Spleen (tissue), 11 donors: ENCODE measurements at regions not wholly inside any gene's neighbourhood (a gene's known extent, or its start where the extent isn't known, plus 50 kb on each side); places are given as distances from the start of the nearest gene placed in this dataset.

Source experiments
- DNase-seq: peaks from one replicate; pipeline ENCODE4 v3.0.0-alpha.2; 2020
- H3K27ac ChIP-seq, 8 donors: fragments of 200-600 bp; sonication (generic) in 7 of 8; 1 replicate in 4 of 8; 2 replicates in 4 of 8; pipeline versions ENCODE4 v1.5.0 to v1.8.0; 2016 to 2021; ENCODE audit warnings: inconsistent platforms in 4 of 8, mild to moderate bottlenecking in 4 of 8, moderate library complexity in 1 of 8
- H3K27me3 ChIP-seq, 7 donors: fragments of 200-600 bp; sonication (generic) in 6 of 7; replicated peaks in 1 of 7; 1 replicate in 4 of 7; 2 replicates in 3 of 7; pipeline versions ENCODE4 v1.5.0 to v1.8.0; 2016 to 2021; ENCODE audit warnings: inconsistent platforms in 3 of 7, mild to moderate bottlenecking in 1 of 7
- H3K36me3 ChIP-seq, 6 donors: fragments of 200-600 bp; sonication (generic) in 5 of 6; 1 replicate in 4 of 6; 2 replicates in 2 of 6; pipeline versions ENCODE4 v1.5.0 to v1.8.0; 2016 to 2021; ENCODE audit warnings: inconsistent platforms in 2 of 6
- H3K4me1 ChIP-seq, 6 donors: fragments of 200-600 bp; sonication (generic) in 5 of 6; 1 replicate in 3 of 6; 2 replicates in 3 of 6; pipeline versions ENCODE4 v1.5.0 to v1.8.0; 2016 to 2021; ENCODE audit warnings: inconsistent platforms in 3 of 6
- H3K4me3 ChIP-seq, 8 donors: fragments of 200-600 bp; sonication (generic) in 7 of 8; 1 replicate in 4 of 8; 2 replicates in 4 of 8; pipeline versions ENCODE4 v1.5.0 to v1.8.0; 2016 to 2021; ENCODE audit warnings: inconsistent platforms in 4 of 8, mild to moderate bottlenecking in 4 of 8, moderate library complexity in 2 of 8
- H3K9me3 ChIP-seq, 8 donors: fragments of 200-600 bp; sonication (generic) in 7 of 8; 1 replicate in 4 of 8; 2 replicates in 4 of 8; pipeline versions ENCODE4 v1.5.0 to v1.8.0; 2016 to 2021; ENCODE audit warnings: inconsistent platforms in 4 of 8
- POLR2A ChIP-seq, 3 donors: fragments of 450-650 bp; IDR thresholded peaks; one replicate each; pipeline ENCODE4 v1.5.1; 2017; ENCODE audit warnings: antibody characterized with exemption in 3 of 3, mild to moderate bottlenecking in 1 of 3
- POLR2AphosphoS5 ChIP-seq, 3 donors: sonication (generic); formaldehyde crosslinking; IDR thresholded peaks; one replicate each; pipeline ENCODE4 v1.5.1; 2017; ENCODE audit warnings: antibody characterized with exemption in 3 of 3
- WGBS, 5 donors: extraction: QIAGEN DNeasy Blood & Tissue Kit in 3 of 5; methylation state at CpG; one replicate each; pipeline versions ENCODE4 v1.1.5 to v1.1.7; 2013 to 2018; 5-methylcytosine and 5-hydroxymethylcytosine counted together
- intact Hi-C: fragments of 100-400 bp; cut with DNase I; formaldehyde crosslinking; loops from one replicate; pipeline ENCODE4 v1.15.0; 2023; ENCODE audit warnings: low total_unique reads
- TF ChIP-seq, protein P1 (sequence below), 11 experiments: fragments of 200-600 bp in 7 of 11; fragments of 450-650 bp in 4 of 11; sonication (generic) in 4 of 11; IDR thresholded peaks in 8 of 11; conservative IDR thresholded peaks in 3 of 11; 1 replicate in 7 of 11; 2 replicates in 4 of 11; pipeline versions ENCODE4 v1.4.0 to v1.8.0; 2016 to 2021; ENCODE audit warnings: antibody characterized with exemption in 11 of 11, inconsistent platforms in 4 of 11, mild to moderate bottlenecking in 1 of 11
- donor health status: healthy with polysubstance abuse.
- donor health status: DM: no; HTN: no; CAD: no; lungs with moderate emphysema.
- donor health status: DM: no; HTN: no; CAD: no.
- donor health status: Bipolar disorder and iron deficiency.
- donor health status: healthy.
- donor health status: DM: no; HTN: no; CAD: no.
- donor health status: DM: yes; HTN: yes; CAD: no.

DNA sequence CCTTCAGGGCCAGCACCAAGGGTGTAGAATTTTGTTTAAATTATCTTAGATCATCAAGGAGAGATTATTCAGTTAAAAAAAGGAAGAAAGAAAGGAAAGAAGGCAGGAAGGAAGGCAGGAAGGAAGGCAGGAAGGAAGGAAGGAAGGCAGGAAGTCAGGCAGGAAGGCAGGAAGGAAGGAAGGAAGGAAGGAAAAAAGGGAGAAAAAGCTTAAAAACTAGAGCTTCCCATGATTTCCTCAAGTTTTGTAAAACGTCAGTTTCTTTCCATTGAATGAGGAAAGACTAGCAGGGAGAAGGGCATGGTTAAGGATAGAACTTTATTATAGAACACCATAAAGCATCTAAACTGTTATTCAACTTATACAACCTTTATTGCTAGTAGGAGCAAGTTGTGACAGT is 2672.0 kb upstream of the PCDH20 start:
- Histone ChIP-seq H3K4me3 (no peak overlapping the region), H3K9me3 (peaks cover 0 to 12% (median 0%) of the 10 kb centered on the region in 8 donors), H3K27ac (no peak overlapping the region), H3K36me3 (no peaks in the 10 kb centered on the region), H3K27me3 (no peaks in the 10 kb centered on the region), H3K4me1 (no peaks in the 10 kb centered on the region)
- no peak for DNase-seq
- TF ChIP-seq POLR2A (IDR thresholded peaks at IDR 0.05) (no peak), POLR2AphosphoS5 (IDR thresholded peaks at IDR 0.05) (no peak)
- TF ChIP-seq, protein P1, sequence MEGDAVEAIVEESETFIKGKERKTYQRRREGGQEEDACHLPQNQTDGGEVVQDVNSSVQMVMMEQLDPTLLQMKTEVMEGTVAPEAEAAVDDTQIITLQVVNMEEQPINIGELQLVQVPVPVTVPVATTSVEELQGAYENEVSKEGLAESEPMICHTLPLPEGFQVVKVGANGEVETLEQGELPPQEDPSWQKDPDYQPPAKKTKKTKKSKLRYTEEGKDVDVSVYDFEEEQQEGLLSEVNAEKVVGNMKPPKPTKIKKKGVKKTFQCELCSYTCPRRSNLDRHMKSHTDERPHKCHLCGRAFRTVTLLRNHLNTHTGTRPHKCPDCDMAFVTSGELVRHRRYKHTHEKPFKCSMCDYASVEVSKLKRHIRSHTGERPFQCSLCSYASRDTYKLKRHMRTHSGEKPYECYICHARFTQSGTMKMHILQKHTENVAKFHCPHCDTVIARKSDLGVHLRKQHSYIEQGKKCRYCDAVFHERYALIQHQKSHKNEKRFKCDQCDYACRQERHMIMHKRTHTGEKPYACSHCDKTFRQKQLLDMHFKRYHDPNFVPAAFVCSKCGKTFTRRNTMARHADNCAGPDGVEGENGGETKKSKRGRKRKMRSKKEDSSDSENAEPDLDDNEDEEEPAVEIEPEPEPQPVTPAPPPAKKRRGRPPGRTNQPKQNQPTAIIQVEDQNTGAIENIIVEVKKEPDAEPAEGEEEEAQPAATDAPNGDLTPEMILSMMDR (IDR thresholded peaks at IDR 0.05 in 8 of 11, conservative IDR thresholded peaks at IDR 0.05 in 3 of 11) = no peak
- intact Hi-C loops = no loop called here
- 33 to 64% (median 63%) methylated on average over 1 of the region's 1 CpG for WGBS, 5 donors

DNA sequence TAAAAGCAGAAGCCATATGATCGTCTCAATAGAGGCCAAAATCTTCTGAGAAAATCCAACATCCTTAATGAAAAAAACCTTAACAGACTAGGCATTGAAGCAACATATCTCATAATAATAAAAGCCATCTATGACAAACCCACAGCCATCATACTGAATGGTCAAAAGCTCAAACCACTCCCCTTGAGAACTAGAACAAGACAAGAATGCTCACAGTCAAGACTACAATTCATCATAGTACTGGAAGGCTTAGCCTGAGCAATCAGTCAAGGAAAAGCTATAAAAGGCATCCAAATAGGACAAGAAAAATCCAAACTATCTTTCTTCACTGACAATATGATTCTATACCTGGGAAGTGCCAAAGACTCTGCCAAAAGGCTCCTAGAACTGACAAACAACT is 2668.2 kb upstream of the PCDH20 start:
- no peaks in the 10 kb centered on the region for H3K36me3 ChIP-seq
- peaks cover 0 to 12% (median 0%) of the 10 kb centered on the region in 8 donors for H3K9me3 ChIP-seq
- no peak for DNase-seq
- TF ChIP-seq, protein P1 (IDR thresholded peaks at IDR 0.05 in 8 of 11, conservative IDR thresholded peaks at IDR 0.05 in 3 of 11) = no peak
- TF ChIP-seq POLR2A (IDR thresholded peaks at IDR 0.05) (no peak), POLR2AphosphoS5 (IDR thresholded peaks at IDR 0.05) (no peak)
- WGBS, 5 donors = 78 to 94% (median 88%) methylated on average over 1 of the region's 1 CpG
- no peak overlapping the region for H3K27ac ChIP-seq
- no peak overlapping the region for H3K4me3 ChIP-seq
- H3K27me3 ChIP-seq = no peaks in the 10 kb centered on the region
- intact Hi-C loops = no loop called here
- H3K4me1 ChIP-seq = no peaks in the 10 kb centered on the region

DNA sequence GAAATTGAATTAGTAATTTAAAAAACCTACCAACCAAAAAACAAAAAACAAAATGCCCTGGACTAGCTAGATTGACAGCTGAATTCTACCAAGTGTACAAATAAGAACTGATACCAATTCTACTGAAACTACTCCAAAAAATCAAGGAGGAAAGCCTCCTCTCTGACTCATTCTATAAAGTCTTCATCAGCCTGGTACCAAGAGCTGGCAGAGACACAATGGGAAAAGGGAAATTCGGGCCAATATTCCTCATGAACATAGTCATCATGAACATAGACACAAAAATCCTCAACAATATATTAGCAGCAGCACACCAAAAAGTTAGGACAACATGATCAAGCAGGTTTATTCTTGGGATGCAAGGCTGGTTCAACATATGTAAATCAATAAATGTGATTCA is 2667.7 kb upstream of the PCDH20 start:
- Histone ChIP-seq H3K36me3 (no peaks in the 10 kb centered on the region), H3K27ac (no peak overlapping the region), H3K4me1 (no peaks in the 10 kb centered on the region), H3K4me3 (no peak overlapping the region), H3K27me3 (no peaks in the 10 kb centered on the region), H3K9me3 (peaks cover 0 to 14% (median 2%) of the 10 kb centered on the region in 8 donors)
- DNase-seq = no peak
- TF ChIP-seq POLR2A (IDR thresholded peaks at IDR 0.05) = no peak
- TF ChIP-seq POLR2AphosphoS5 (IDR thresholded peaks at IDR 0.05) = no peak
- TF ChIP-seq, protein P1 (IDR thresholded peaks at IDR 0.05 in 8 of 11, conservative IDR thresholded peaks at IDR 0.05 in 3 of 11) = no peak
- intact Hi-C loops = no loop called here
- 45 to 88% (median 74%) methylated on average over 1 of the region's 1 CpG for WGBS, 5 donors

DNA sequence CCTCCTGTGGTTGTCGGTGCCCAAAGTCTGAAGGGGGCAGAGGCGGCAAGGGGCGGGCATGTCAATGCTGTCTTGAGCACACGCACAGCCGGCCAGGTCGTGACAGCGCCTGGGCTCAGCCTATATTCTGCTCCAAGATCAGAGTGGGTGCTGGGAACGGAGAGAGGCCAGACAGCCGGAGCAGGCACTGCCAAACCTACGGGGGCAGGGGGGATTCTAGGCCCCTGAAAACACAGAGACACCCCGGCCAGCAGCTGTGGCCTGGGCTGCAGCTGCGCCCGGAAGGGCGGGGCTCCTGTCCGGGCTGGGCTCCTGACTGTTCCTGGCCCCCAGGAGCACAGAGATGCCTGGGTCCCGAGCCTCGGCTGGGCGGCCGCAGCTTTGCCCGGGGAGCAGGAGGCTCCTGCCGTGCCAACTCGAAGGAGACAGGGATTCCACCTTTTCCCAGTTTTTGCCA is 2662.9 kb upstream of the PCDH20 start:
- DNase-seq = no peak
- H3K4me1 ChIP-seq = no peaks in the 10 kb centered on the region
- no peak for TF ChIP-seq POLR2A (IDR thresholded peaks at IDR 0.05)
- TF ChIP-seq, protein P1 (IDR thresholded peaks at IDR 0.05 in 8 of 11, conservative IDR thresholded peaks at IDR 0.05 in 3 of 11) = no peak
- intact Hi-C loops = no loop called here
- H3K36me3 ChIP-seq = no peaks in the 10 kb centered on the region
- H3K27ac ChIP-seq = no peak overlapping the region
- 86 to 96% (median 93%) methylated on average over 22 of the region's 22 CpGs for WGBS, 5 donors
- peaks cover 0 to 46% (median 3%) of the 10 kb centered on the region in 8 donors for H3K9me3 ChIP-seq
- no peak overlapping the region for H3K4me3 ChIP-seq
- no peaks in the 10 kb centered on the region for H3K27me3 ChIP-seq
